ENCODE measurements at regions not wholly inside any gene's neighbourhood (a gene's known extent, or its start where the extent isn't known, plus 50 kb on each side); places are given as distances from the start of the nearest gene placed in this dataset.

- no peak for TF ChIP-seq CTCF (IDR thresholded peaks at IDR 0.05; ENCODE audit: low read length)
- TF ChIP-seq EZH2 (IDR thresholded peaks at IDR 0.05; ENCODE audit: borderline replicate concordance, low read length) = no peak
These were observed 599.6 kb downstream of the CCDC171 start for GRCh38 chr9:16152276-16153101.

All from OCI-LY1 (cell line).